ENCODE measurements at regions not wholly inside any gene's neighbourhood (a gene's known extent, or its start where the extent isn't known, plus 50 kb on each side); places are given as distances from the start of the nearest gene placed in this dataset.

- H3K4me3 ChIP-seq (ENCODE audit: low read depth, low read length) = no peak overlapping the region
- no peak for DNase-seq (ENCODE audit: low read depth)
- in situ Hi-C loops (cut with HindIII; ENCODE audit: low sequenced_read_pairs) = no loop called here
- TF ChIP-seq, protein P1, sequence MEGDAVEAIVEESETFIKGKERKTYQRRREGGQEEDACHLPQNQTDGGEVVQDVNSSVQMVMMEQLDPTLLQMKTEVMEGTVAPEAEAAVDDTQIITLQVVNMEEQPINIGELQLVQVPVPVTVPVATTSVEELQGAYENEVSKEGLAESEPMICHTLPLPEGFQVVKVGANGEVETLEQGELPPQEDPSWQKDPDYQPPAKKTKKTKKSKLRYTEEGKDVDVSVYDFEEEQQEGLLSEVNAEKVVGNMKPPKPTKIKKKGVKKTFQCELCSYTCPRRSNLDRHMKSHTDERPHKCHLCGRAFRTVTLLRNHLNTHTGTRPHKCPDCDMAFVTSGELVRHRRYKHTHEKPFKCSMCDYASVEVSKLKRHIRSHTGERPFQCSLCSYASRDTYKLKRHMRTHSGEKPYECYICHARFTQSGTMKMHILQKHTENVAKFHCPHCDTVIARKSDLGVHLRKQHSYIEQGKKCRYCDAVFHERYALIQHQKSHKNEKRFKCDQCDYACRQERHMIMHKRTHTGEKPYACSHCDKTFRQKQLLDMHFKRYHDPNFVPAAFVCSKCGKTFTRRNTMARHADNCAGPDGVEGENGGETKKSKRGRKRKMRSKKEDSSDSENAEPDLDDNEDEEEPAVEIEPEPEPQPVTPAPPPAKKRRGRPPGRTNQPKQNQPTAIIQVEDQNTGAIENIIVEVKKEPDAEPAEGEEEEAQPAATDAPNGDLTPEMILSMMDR (IDR thresholded peaks at IDR 0.05; ENCODE audit: low read depth, low read length, missing control alignments) = no peak
These were observed 130.8 kb downstream of the SLC25A47 start for GRCh38 chr14:100453930-100454329.

DNA sequence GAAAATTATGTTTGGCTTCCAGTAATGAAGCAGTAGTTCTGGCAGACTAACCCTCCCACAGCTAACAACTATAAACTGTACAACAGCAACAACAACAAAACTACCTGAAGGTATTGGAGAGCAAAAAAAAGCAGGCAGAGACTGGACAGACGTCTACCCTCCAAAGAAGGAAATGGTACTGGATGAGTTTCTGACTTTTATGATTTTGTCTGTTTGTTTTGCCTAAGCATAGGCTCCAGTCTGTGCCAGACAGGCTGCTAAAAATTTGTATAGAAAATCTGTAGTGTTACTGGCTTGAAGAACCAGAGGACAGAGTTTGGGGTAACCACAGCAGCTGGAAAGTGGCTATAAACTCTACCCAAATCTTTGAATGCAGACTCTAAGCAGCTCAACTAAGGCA lies 131.3 kb downstream of the SLC25A47 start:
- in situ Hi-C loops (cut with HindIII; ENCODE audit: low sequenced_read_pairs) = no loop called here
- TF ChIP-seq, protein P1 (IDR thresholded peaks at IDR 0.05; ENCODE audit: low read depth, low read length, missing control alignments) = no peak

GRCh38 chr14:100463937-100464336 lies 123.3 kb downstream of the BEGAIN start:
- in situ Hi-C loops (cut with HindIII; ENCODE audit: low sequenced_read_pairs) = no loop called here
- no peak overlapping the region for H3K4me3 ChIP-seq (ENCODE audit: low read depth, low read length)
- no peak for DNase-seq (ENCODE audit: low read depth)
- TF ChIP-seq, protein P1 (IDR thresholded peaks at IDR 0.05; ENCODE audit: low read depth, low read length, missing control alignments) = no peak

More for the DNA sequence above, 131.3 kb downstream of the SLC25A47 start:
- no peak for DNase-seq (ENCODE audit: low read depth)
- H3K4me3 ChIP-seq (ENCODE audit: low read depth, low read length) = no peak overlapping the region

GRCh38 chr14:100466111-100466856 lies 120.9 kb downstream of the BEGAIN start:
- DNase-seq (ENCODE audit: low read depth) = no peak
- in situ Hi-C loops (cut with HindIII; ENCODE audit: low sequenced_read_pairs) = no loop called here
- TF ChIP-seq, protein P1 (IDR thresholded peaks at IDR 0.05; ENCODE audit: low read depth, low read length, missing control alignments) = no peak
- H3K4me3 ChIP-seq (ENCODE audit: low read depth, low read length) = no peak overlapping the region

- no peak for DNase-seq (ENCODE audit: low read depth)
- in situ Hi-C loops (cut with HindIII; ENCODE audit: low sequenced_read_pairs) = no loop called here
- TF ChIP-seq, protein P1 (IDR thresholded peaks at IDR 0.05; ENCODE audit: low read depth, low read length, missing control alignments) = no peak
- H3K4me3 ChIP-seq (ENCODE audit: low read depth, low read length) = no peak overlapping the region
These were observed 120.0 kb downstream of the BEGAIN start for GRCh38 chr14:100467046-100467750.

DNA sequence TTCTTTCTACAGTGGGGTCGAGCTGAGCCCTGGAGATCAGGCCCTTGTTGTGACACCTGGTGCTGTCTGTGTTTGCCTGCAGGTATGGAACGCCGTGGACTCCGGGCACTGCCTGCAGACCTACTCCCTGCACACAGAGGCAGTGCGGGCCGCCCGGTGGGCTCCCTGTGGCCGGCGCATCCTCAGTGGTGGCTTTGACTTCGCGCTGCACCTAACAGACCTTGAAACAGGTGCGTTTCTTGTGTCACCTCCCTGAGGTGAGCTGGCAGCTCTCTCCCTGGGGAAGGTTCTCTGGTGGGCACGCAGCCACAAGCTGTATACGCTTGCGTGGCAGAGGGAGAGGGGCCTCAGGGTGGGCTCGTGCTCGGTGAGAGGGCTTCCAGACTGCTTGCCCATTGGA lies 119.3 kb downstream of the BEGAIN start:
- H3K4me3 ChIP-seq (ENCODE audit: low read depth, low read length) = no peak overlapping the region
- TF ChIP-seq, protein P1 (IDR thresholded peaks at IDR 0.05; ENCODE audit: low read depth, low read length, missing control alignments) = no peak
- no peak for DNase-seq (ENCODE audit: low read depth)
- in situ Hi-C loops (cut with HindIII; ENCODE audit: low sequenced_read_pairs) = no loop called here
